Type B pancreatic cell (in vitro differentiated cells): ENCODE measurements at regions not wholly inside any gene's neighbourhood (a gene's known extent, or its start where the extent isn't known, plus 50 kb on each side); places are given as distances from the start of the nearest gene placed in this dataset.

Experiments used
- DNase-seq: peaks from one replicate; pipeline ENCODE4 v3.0.0; 2021; ENCODE audit warnings: mixed read lengths; ENCODE audit not compliant: unreplicated experiment; ENCODE audit errors: extremely low spot score
- H3K27ac Mint-ChIP-seq: 2 replicates; pipeline ENCODE4 v1.8.0; 2021; ENCODE audit warnings: mild to moderate bottlenecking, mixed read lengths
- H3K27me3 Mint-ChIP-seq: 2 replicates; pipeline ENCODE4 v1.8.0; 2021; ENCODE audit warnings: mixed read lengths
- H3K36me3 Mint-ChIP-seq: 2 replicates; pipeline ENCODE4 v1.8.0; 2021; ENCODE audit warnings: mixed read lengths
- H3K4me1 Mint-ChIP-seq: one replicate; pipeline ENCODE4 v1.8.0; 2021; ENCODE audit warnings: mixed read lengths; ENCODE audit not compliant: unreplicated experiment
- H3K4me3 Mint-ChIP-seq: 2 replicates; pipeline ENCODE4 v1.8.0; 2021; ENCODE audit warnings: mild to moderate bottlenecking, mixed read lengths
- H3K9me3 Mint-ChIP-seq: 2 replicates; pipeline ENCODE4 v1.8.0; 2021; ENCODE audit warnings: mixed read lengths
- CTCF ChIP-seq: fragments of 200-600 bp; sonication (generic); conservative IDR thresholded peaks from 2 replicates; pipeline ENCODE4 v1.5.0; 2021; ENCODE audit warnings: antibody characterized with exemption, mild to moderate bottlenecking

- Mint-ChIP-seq H3K27ac (no peak overlapping the region), H3K4me3 (no peak overlapping the region), H3K27me3 (no peaks in the 10 kb centered on the region), H3K4me1 (no peaks in the 10 kb centered on the region), H3K9me3 (peaks cover 13% of the 10 kb centered on the region), H3K36me3 (peaks cover 6% of the 10 kb centered on the region)
- no peak for TF ChIP-seq CTCF
- DNase-seq, result no peak
These were observed 431.7 kb downstream of the LMO7 start for GRCh38 chr13:76067850-76068249.

- Mint-ChIP-seq H3K4me3 (no peak overlapping the region), H3K9me3 (peaks cover 7% of the 10 kb centered on the region), H3K27ac (no peak overlapping the region), H3K36me3 (no peaks in the 10 kb centered on the region), H3K4me1 (peaks cover 7% of the 10 kb centered on the region), H3K27me3 (no peaks in the 10 kb centered on the region)
- no peak for DNase-seq
- no peak for TF ChIP-seq CTCF
These were observed 417.1 kb downstream of the LMO7 start for GRCh38 chr13:76053181-76053580.

GRCh38 chr13:76049376-76049746 lies 413.2 kb downstream of the LMO7 start:
- no peak for TF ChIP-seq CTCF
- Mint-ChIP-seq H3K4me3 (no peak overlapping the region), H3K9me3 (no peaks in the 10 kb centered on the region), H3K36me3 (no peaks in the 10 kb centered on the region), H3K27ac (no peak overlapping the region), H3K27me3 (no peaks in the 10 kb centered on the region), H3K4me1 (peaks cover 12% of the 10 kb centered on the region)
- DNase-seq, result no peak

GRCh38 chr13:76048675-76049375 lies 412.7 kb downstream of the LMO7 start:
- DNase-seq, result no peak
- no peak overlapping the region for H3K4me3 Mint-ChIP-seq

GRCh38 chr13:76048131-76048530 lies 412.0 kb downstream of the LMO7 start:
- no peaks in the 10 kb centered on the region for H3K27me3 Mint-ChIP-seq
- H3K9me3 Mint-ChIP-seq, result no peaks in the 10 kb centered on the region
- no peak for DNase-seq
- no peak overlapping the region for H3K27ac Mint-ChIP-seq
- H3K4me3 Mint-ChIP-seq, result no peak overlapping the region
- H3K4me1 Mint-ChIP-seq, result peaks cover 17% of the 10 kb centered on the region
- TF ChIP-seq CTCF, result no peak
- no peaks in the 10 kb centered on the region for H3K36me3 Mint-ChIP-seq

More at GRCh38 chr13:76048675-76049375, 412.7 kb downstream of the LMO7 start:
- TF ChIP-seq CTCF, result no peak
- Mint-ChIP-seq H3K27me3 (no peaks in the 10 kb centered on the region), H3K27ac (no peak overlapping the region), H3K36me3 (no peaks in the 10 kb centered on the region), H3K4me1 (peaks cover 15% of the 10 kb centered on the region), H3K9me3 (no peaks in the 10 kb centered on the region)

GRCh38 chr13:76043874-76044273 lies 407.7 kb downstream of the LMO7 start:
- H3K9me3 Mint-ChIP-seq, result peaks cover 9% of the 10 kb centered on the region
- no peaks in the 10 kb centered on the region for H3K36me3 Mint-ChIP-seq
- no peak for TF ChIP-seq CTCF
- H3K4me3 Mint-ChIP-seq, result no peak overlapping the region
- H3K4me1 Mint-ChIP-seq, result peaks cover 14% of the 10 kb centered on the region
- H3K27ac Mint-ChIP-seq, result no peak overlapping the region
- no peaks in the 10 kb centered on the region for H3K27me3 Mint-ChIP-seq
- DNase-seq, result no peak
